GM21786 (cell line): ENCODE measurements at regions not wholly inside any gene's neighbourhood (a gene's known extent, or its start where the extent isn't known, plus 50 kb on each side); places are given as distances from the start of the nearest gene placed in this dataset.

Source experiments
- ATAC-seq: cut with Tn5 transposase; IDR thresholded peaks from one replicate; pipeline ENCODE4 v1.9.1; 2021; ENCODE audit not compliant: unreplicated experiment

DNA sequence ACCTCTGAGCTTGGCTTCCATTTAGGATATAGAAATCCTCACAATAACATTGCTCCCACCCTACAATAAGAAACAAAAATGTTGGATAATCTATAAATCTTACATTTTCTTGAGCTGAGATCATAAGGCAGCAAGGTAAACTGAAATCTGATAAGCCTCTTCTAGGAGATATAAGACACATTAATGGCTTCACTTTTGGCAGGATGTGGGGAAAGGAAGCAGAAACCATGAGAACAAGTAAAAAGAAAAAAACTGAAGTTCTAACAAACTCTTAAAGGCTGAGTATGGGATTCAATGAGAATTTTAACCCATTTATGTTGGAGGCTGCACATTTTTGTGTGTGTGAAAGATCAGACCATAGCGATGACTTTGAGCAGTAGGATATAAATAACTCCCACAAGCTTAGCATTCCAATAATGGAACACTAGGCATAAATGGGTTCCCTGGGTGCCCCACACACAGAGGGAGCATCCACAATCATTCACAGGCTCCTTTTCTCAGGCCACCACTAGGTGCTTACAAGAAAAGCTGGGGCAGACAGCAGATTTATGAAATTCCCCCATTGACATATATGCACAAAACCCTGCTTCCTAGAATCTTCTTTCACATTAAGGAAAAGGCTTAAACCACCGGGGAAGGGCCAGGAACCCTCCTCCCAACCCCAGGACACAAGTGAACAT lies 564.9 kb upstream of the MGMT start:
- no peak for ATAC-seq

GRCh38 chr10:128907155-128907941 lies 559.7 kb upstream of the MGMT start:
- ATAC-seq = no peak

DNA sequence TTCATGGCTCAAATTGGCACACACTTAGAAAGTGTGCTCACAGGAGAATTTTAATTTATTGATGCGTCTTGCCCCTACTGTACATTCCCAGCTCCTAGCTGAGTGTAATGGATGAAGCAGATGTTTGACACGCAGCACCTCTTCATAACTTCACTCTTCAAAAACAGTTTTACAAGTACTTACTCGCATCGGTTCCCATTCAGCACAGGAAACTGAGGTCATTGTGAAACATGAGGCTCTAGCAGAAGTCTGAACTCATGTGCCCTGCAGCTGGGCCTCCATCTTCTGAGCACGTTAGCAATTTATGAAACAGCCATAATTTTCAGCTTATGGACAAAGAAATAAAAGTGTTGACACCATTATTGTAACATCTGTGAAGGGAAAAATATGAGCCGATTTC lies 558.9 kb upstream of the MGMT start:
- ATAC-seq = no peak

- no peak for ATAC-seq
Observed at GRCh38 chr10:128908499-128908898, 558.5 kb upstream of the MGMT start.

DNA sequence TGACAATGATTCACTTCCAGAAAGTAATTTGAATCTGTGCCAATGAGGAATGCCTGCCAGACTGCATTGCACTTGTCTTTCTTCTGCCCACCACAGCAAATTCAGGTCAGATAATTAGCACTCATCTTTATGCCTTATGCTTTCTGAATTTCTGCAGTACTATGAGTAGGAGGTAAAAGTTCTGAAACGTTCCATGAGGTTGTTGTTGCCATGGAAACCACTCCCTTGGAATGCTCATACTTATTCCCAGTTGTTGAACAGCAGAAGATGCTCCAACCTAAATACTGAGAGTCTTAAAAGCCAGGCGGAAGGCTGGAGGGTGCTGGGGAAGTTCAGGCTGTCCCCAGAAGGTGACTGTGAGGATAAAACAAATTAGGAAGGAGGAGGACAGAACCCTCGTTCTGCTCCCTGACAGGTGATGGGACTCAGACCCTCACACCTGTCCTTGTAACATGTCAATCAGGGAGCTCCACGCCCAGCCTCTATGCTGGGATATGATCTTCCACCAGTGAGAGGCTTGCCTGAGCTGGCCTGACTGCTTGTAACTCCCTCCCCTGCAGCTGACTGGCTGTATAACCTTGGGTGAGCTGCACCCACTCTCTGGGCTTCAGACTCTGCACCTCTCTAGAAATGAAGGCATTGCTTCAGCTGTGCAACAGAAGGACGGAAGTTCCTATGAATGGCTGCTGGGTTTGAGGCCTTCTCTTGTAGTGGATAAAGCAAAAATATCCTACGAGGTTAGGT lies 554.3 kb upstream of the MGMT start:
- ATAC-seq = no peak

DNA sequence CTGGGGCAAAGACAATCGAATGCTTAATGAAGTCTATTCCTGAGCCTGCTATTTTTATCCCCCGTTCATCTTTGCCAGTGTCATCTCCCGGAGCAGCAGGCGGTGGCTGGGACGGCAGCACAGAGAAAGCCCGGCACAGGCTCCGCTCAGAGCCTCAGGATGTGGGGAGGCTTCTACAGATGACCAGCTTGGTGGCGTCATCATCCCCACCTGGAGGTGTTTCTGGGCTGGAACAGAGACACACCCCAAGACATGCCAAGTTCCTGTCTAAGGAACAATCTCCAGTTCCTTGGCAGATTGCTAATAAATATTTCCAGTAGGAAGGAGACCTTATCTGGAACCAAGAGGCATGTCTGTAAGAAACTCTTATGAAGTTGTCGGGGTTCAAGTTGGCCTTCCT lies 552.4 kb upstream of the MGMT start:
- ATAC-seq = no peak

- ATAC-seq = no peak
Observed at GRCh38 chr10:128915630-128916029, 551.4 kb upstream of the MGMT start.

- no peak for ATAC-seq
Observed at GRCh38 chr10:128916383-128916782, 550.7 kb upstream of the MGMT start.

DNA sequence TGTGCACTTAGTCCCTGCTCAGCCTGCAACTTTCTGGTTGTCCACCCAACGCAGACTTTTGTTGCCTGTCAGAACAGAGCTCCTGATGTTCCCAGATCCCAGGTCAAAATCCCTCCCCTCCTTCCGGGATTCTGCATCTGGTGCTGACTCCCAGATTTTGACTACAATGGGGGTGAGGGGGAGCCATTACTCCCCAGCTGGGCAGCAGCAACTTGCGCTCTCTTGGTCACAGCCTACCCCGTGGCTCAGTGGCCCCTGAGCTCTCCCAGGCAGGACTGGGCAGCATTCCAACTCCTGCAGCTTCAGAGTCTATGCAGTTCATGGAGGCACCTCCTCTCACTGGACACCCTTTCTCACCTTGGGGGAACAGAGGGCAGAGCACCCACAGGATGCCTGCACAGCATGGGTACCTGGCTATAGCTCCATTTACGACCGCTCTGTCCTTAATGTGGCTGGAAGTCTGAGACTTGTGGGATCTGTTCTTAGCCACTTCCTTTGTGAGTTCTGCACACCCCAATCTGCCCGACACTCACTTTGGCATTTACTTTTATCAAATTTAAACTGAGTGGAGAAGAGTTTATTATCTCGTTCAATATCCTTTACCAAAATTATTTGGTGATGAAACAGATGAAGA lies 545.5 kb upstream of the MGMT start:
- ATAC-seq = no peak

DNA sequence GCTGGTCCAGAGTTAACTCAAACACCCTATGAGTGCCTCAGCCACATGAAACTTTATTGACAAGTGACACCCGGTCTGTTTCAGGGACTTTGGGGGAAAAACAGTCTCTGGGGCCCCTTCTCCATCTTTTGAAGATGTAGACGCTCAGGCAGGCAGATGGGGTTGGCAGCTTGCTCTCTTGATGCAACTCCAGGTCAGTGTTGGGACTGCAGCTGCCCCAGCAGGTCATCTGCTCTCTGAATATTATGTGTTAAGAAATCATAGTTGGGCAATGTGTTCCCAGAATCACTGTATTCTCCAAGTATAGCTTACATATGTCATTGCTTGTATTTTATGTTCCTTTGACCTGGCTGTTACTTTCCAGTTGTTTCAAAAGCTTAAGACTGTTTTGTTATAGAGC lies 544.9 kb upstream of the MGMT start:
- no peak for ATAC-seq

DNA sequence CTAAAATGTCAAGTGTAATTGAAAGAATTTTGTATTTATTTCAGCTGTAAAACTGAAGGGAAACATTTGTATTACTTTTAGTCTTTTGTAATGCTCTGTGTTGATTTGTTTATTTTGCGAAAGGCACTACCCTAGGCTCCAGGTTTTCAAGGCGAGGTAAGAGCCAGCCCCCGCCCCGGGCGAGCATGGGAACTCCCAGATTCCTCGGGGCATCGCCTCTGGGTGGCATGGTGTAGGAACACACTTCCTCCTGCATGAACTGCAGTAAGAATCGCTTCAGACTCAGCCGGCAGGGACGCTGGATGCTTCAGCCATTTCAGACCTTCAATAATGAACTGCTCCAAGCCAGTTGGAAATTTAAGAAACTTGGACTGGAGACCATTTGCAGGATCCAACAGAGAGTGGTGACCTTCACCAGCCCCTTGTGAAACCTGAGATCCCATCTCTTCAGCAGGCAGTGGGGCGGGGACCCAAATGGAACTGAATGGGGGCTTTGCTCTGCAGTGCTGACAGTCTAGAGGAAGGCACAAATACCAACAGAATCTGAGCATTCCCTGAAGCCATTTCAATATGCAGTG lies 544.3 kb upstream of the MGMT start:
- no peak for ATAC-seq

DNA sequence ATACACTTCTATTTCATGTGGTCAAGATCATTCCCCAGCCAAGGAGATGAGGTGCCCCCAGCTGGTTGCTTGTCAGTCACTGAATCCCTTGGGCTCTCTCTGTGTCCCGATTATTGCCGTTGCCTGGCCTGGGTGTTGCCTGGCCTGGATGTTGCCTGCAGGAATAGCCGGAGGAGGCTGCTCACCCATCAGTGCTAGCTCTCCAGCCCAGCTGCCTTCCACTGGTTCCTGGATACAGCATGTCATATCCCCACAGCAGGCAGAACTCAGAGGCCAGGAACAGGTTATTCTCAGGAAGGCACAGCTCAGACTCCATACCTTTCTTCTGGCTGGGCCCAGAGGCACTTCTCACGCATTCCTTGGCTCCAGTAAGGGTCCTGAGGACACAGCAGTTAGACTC lies 542.1 kb upstream of the MGMT start:
- no peak for ATAC-seq

DNA sequence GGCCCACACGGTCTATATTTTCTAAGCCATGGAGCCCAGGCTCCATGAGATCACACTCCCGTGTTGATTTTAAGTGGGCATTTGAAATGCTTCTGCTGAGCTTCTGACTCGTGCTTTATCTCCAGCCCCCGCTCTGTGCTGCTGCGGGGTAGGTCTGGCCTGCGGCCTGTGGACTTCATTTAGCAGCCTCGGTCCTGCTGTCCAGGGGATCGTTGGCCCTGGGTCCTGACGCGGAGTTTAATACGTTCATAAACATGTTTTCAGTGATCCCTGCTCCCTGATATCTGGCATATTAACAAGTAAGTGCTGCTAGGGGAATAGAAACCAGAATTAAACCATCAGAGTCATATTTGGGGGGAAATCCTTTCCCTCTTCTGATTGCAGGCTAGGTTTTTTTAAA lies 540.3 kb upstream of the MGMT start:
- no peak for ATAC-seq

GRCh38 chr10:128927497-128928161 lies 539.4 kb upstream of the MGMT start:
- no peak for ATAC-seq

- no peak for ATAC-seq
Observed at GRCh38 chr10:128928231-128928836, 538.7 kb upstream of the MGMT start.

- no peak for ATAC-seq
Observed at GRCh38 chr10:128929131-128929530, 537.9 kb upstream of the MGMT start.

DNA sequence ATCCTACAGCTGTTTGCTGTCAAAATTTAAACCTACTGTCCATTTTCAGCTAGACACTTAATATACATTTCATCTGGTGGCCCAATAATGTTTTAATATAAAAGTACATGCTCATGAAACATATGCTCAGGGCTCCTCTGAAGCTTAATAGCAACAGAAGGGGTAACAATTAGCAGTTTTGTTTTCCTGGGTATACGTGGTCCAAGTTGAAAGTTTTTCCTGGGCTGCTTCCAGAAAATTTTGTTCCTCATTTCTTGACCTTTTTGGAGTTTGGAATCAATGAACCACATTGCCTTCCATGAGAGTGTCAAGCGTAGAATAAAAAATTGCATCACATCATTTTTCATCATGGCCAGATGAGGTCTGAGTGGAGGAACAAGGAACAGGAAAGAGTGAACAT lies 537.3 kb upstream of the MGMT start:
- ATAC-seq = no peak

GRCh38 chr10:128930515-128930914 lies 536.5 kb upstream of the MGMT start:
- no peak for ATAC-seq

- no peak for ATAC-seq
Observed at GRCh38 chr10:128932071-128932820, 534.8 kb upstream of the MGMT start.

DNA sequence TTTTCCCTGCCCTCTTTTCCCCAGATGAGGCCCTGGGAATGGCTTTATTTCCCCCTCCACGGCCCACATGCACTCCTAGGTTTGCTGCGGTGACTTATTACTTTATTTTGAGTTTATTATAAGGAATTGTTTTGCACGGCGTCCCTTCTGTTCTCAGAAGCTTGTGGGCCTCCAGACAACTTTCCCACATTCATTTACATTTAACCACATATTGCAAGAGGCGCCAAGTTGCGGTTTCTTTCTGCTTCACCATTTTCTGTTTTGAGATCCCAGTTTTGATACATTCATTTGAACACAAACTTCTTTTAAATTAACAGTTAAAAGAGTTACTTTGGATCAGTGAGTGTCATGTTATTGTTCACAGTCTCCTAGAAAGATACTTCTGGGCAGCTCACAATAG lies 532.5 kb upstream of the MGMT start:
- ATAC-seq = no peak
